ENCODE measurements at regions not wholly inside any gene's neighbourhood (a gene's known extent, or its start where the extent isn't known, plus 50 kb on each side); places are given as distances from the start of the nearest gene placed in this dataset.
A peak's percentile ranks its signal among the peaks of the same experiment; 100 is the strongest.

DNA sequence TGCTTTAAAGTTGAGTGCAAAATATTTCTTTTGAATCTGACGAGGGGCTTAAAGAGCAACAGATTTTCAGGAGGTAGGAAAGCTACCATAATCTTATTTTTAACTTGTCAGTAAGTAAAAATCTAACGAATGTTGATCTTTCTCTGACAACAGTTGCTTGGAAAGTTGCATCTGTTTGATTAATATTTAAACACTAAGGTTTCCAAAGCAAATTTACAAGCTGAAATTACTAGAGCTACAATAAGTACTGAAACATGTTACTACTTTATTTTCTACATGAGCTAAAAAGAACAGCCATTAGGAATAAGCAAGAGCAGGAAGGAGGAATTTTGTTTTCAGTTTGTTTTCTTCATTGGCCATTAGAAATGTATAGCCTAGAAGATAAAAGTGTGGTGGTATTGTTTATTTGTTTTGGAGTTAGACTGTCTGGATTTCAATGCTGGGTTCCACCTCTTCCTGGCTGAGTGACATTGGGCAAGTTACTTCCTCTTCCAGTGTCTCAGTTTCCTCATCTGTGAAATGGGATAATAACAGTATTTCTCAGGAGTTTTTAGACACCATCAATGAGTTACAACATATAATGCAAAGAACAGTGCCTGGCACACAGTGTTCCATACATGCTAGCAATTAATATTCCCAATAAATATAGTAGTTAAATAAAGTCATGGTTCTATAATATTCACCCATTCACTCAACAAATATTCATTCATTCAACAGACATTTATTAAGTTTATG, 87.9 kb upstream of the FLRT2 start:
- no peak for DNase-seq (ENCODE audit: low read depth, low spot score)

DNA sequence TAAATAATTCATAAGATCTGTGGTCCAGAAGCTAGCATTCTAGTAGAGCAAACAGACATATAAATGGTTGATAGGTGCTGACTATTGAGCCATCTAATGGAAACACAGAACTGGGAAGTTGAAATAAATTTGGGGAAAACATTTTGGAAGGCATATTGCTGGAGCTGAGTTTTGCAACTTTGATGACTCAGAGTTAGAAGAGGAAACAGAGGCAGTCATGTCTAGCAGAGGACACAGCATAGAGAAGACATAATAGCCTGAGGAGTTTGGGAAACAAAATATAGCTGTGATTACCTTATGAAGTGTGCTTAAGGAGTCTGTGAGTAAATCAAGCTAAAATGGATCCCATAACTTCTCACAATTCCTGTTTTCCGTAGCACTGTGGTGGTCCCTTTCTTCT, 86.9 kb upstream of the FLRT2 start:
- no peak for DNase-seq (ENCODE audit: low read depth, low spot score)

- no peak for DNase-seq (ENCODE audit: low read depth, low spot score)
Measured at GRCh38 chr14:85444635-85445034, 85.3 kb upstream of the FLRT2 start.

- DNase-seq (ENCODE audit: low read depth, low spot score) = no peak
Measured at GRCh38 chr14:85445151-85445795, 84.7 kb upstream of the FLRT2 start.

- DNase-seq (ENCODE audit: low read depth, low spot score) = no peak
Measured at GRCh38 chr14:85447883-85448282, 82.1 kb upstream of the FLRT2 start.

DNA sequence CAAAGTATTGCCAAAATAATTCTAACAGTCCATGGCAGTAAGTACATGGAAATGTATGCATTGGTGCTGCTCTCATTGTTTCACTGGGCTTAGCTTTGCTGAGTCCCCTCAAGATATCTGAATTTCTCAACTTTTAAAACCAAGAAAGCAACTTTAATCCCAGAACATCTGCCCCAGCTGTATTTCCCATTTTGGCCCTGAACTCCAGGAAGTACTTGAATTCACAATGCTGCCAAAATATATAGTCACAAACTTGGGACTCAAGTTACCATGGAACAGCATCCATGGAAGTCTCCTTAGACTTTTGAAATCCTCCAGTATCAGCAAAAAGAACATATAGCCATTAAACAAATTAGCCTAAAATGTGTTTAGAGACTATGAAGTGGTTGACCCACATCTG, 78.5 kb upstream of the FLRT2 start:
- no peak for DNase-seq (ENCODE audit: low read depth, low spot score)

- no peak for DNase-seq (ENCODE audit: low read depth, low spot score)
Measured at GRCh38 chr14:85453401-85454225, 76.3 kb upstream of the FLRT2 start.

DNA sequence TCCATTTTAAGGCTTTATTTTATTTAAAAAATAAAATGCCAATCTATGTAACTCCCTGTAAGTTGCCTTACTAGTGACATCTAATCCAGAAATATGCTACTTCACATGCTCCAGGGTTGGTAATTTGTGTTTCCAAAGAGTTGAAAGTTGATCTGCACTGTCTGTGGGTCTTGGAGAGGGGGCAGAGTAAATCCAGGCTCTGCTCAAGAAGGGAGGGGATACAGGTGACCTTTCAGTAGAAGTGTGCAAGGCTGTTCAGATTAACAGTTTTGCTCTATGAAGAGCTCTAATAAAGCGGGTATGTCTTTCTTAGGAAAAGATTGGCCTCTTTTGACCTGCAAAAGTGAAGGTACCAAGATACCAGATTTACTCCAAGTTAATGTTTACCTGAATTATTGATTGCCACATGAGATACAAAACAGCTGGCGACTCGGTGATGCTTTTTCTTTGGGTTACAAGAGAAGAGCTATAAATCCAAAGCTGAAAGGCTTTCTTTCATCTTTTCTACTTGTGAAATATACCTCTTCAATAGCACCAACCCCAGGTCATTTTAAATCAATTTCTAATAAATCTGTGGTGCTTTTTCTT, 75.6 kb upstream of the FLRT2 start:
- no peak for DNase-seq (ENCODE audit: low read depth, low spot score)

- no peak for DNase-seq (ENCODE audit: low read depth, low spot score)
Measured at GRCh38 chr14:85459361-85460000, 70.5 kb upstream of the FLRT2 start.

- DNase-seq (ENCODE audit: low read depth, low spot score) = no peak
Measured at GRCh38 chr14:85461432-85462133, 68.4 kb upstream of the FLRT2 start.

DNA sequence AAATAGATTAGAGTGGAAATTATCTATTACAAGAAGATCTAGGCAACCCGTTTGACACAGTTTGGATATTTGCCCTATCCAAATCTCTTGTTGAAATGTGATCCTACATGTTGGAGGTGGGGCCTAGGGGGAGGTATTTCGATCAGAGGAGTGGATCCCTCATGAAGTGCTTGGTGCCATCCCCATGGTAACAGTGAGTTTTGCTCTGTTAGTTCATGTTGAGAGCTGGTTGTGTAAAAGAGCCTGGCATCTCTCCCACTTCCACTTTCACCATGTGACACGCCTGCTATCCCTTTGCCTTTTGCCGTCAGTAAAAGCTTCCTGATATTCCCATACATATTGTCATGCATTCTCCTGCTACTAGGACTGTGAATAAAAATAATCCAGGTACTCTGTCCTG, 66.4 kb upstream of the FLRT2 start:
- DNase-seq (ENCODE audit: low read depth, low spot score) = no peak

GRCh38 chr14:85464135-85464895, 65.6 kb upstream of the FLRT2 start:
- no peak for DNase-seq (ENCODE audit: low read depth, low spot score)

- no peak for DNase-seq (ENCODE audit: low read depth, low spot score)
Measured at GRCh38 chr14:85466678-85467077, 63.3 kb upstream of the FLRT2 start.

DNA sequence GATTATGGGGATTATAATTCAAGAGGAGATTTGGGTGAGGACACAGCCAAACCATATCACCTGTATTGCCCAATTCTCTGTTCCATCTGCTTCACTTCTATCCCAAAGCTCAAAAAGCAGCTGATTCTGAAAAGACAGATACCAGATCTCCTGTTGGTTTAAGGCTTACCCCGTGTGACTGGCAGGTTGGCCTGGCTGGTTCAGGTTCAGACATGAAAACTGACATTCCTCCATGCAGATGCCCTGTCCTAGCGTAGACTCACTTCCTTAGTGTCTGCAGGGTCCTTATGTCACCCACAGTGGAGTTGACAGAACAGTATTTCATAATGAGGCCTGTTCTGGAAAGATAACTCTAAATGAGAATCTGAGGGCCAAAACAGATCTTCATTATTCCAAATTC, 61.1 kb upstream of the FLRT2 start:
- no peak for DNase-seq (ENCODE audit: low read depth, low spot score)

- no peak for DNase-seq (ENCODE audit: low read depth, low spot score)
Measured at GRCh38 chr14:85471156-85471555, 58.8 kb upstream of the FLRT2 start.

DNA sequence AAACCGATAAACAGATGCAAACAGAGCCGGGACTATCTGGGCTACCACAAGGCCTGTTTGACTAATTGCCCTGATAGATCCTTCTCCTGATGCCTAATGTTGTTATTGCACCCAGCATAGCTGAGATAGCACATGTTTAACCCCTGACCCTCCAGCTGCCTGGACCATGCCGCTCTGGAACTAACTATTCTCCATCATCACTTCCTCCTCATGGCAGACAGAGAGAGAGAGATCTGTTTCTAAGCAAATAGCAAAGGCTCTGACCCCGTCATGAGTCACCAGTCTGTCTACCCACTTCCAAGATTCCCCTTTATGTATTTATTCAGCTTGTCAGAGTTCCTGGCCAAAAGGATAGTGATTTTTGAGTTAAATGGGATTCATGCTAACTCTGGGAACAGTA, 58.2 kb upstream of the FLRT2 start:
- peak; percentile 84 for DNase-seq (ENCODE audit: low read depth, low spot score)

DNA sequence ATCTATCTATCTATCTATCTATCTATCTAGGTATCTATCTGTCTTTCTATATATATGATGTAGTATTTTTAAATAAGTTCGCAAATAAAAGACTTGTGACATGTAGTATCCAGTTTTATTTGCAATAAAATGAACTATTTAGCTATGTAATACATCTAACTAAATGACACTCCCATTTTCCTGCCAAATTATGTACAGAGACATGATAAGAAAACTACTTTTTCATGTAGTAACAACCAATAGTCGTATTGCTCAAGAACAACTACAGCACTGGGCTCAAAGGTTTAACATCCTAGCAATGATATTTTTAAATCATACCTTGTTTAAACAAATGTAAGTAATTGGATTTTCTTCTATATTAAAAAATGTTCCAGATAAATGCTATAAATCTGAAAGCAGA, 55.5 kb upstream of the FLRT2 start:
- DNase-seq (ENCODE audit: low read depth, low spot score) = no peak

DNA sequence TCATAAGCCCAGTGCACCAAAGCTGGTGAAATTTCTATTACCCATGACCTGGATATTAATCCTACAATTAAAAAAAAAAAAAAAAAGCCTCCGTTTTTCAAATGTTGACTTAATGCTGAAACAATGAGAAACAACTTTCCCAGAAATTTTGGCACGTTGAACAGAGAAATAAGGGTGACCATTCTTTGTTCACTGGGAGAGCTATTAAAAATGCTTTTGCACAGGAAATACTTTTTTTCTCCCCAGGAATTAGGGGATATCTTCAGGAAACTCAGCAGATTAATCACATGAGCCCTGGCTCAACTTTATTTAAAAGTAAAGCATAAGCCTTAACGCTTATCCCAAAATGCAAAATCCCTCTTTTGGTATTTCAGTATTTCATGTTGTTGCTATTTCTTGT, 54.8 kb upstream of the FLRT2 start:
- no peak for DNase-seq (ENCODE audit: low read depth, low spot score)

DNA sequence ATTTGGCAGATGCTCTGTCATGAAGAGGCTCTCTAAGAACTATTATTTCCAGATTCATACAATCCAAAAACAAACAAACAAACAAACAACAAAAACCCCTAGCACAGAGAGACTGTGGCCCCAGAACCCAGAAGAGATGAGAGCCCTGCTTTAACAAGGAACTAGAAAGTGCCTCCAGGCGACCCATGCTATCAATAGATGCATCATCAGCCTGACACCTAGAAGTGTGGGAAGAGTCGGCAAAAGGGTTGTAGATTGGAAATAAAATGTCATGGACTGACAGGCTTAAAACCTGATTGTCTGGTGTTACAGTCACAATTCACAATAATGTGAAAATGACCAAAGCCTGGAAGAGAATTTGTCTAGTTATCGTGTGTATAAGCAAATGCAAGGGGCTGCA, 50.6 kb upstream of the FLRT2 start:
- no peak for DNase-seq (ENCODE audit: low read depth, low spot score)

DNA sequence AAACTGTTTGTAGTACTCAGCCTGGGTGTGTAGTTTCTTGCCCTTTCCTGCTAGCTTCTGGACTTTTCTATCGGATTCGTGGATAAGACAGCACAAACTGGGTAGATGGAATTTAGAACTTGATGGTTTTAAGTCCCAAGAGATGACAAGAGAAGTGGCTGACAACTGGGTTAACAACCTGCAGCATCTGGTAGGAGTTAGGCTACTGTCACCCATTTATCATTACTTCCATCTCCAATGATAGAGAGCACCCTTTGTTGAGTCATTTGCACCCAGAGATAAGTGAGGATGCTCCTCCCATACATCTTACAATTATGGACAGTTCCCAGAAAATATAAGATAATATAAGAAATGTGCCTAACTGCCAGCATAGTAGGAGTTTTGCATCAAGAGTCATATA, 50.2 kb upstream of the FLRT2 start:
- no peak for DNase-seq (ENCODE audit: low read depth, low spot score)

All from brain pericyte (primary cell).